ENCODE measurements at regions not wholly inside any gene's neighbourhood (a gene's known extent, or its start where the extent isn't known, plus 50 kb on each side); places are given as distances from the start of the nearest gene placed in this dataset.

- H3K4me3 ChIP-seq (ENCODE audit: control insufficient read depth, low read depth, low read length): no peak overlapping the region
- no peak for DNase-seq (ENCODE audit: low read depth)
- no peak for TF ChIP-seq CTCF (IDR thresholded peaks at IDR 0.05; ENCODE audit: control insufficient read depth, insufficient read depth, low read depth, low read length, missing control alignments)
These were observed 121.6 kb upstream of the SMURF2 start for GRCh38 chr17:64783556-64784352.

GRCh38 chr17:64783031-64783461 is 120.9 kb upstream of the SMURF2 start:
- no peak for DNase-seq (ENCODE audit: low read depth)
- no peak overlapping the region for H3K4me3 ChIP-seq (ENCODE audit: control insufficient read depth, low read depth, low read length)
- no peak for TF ChIP-seq CTCF (IDR thresholded peaks at IDR 0.05; ENCODE audit: control insufficient read depth, insufficient read depth, low read depth, low read length, missing control alignments)

- TF ChIP-seq CTCF (IDR thresholded peaks at IDR 0.05; ENCODE audit: control insufficient read depth, insufficient read depth, low read depth, low read length, missing control alignments): no peak
- no peak for DNase-seq (ENCODE audit: low read depth)
- no peak overlapping the region for H3K4me3 ChIP-seq (ENCODE audit: control insufficient read depth, low read depth, low read length)
These were observed 119.9 kb upstream of the SMURF2 start for GRCh38 chr17:64781810-64782555.

GRCh38 chr17:64781014-64781756 is 119.1 kb upstream of the SMURF2 start:
- no peak overlapping the region for H3K4me3 ChIP-seq (ENCODE audit: control insufficient read depth, low read depth, low read length)
- no peak for DNase-seq (ENCODE audit: low read depth)

DNA sequence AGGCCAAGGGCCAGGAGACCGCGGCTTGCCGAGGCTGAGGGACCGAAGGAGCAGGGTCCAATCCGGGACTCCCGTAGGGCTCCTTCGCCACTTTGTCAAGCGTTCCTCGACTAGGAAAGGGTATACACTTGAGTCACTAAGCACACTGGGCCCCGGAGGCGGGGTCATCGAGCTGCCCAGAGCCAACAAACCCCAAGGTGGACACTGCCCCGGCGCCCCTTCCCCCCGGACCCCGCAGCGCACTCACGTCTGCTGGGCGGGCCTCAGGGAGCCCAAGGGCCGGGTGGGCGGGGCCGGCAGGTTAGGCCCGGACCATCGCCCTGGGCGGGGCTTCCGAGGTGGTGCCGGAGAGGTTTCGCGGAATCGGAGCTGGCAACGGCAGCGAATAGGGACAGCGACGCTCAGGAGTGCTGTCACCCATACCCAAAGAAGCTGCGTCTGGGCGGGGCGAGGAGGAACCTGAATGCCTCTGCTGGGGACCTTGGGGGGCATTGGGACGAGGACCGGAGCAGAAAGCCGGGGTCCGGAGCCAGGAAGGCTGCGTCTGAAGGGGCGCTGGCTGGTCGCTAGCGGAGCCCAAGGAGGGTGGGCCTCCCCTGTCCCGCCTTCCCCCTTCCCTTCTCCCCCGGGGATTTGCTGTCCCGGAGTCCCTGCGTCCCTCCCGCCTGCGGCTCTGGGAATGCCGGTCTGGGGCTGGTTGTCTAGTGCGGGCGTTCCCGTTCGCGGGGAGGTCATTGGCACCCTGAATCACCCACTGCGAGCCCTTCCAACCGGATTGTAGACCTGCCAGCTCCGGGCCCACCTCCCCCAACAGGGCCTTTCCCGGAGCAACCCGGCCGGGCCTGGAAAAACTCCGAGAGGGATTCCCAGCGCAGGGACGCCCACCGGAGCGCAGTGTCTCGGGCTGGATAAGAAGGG is 118.2 kb upstream of the SMURF2 start:
- no peak for DNase-seq (ENCODE audit: low read depth)
- H3K4me3 ChIP-seq (ENCODE audit: control insufficient read depth, low read depth, low read length): no peak overlapping the region
- no peak for TF ChIP-seq CTCF (IDR thresholded peaks at IDR 0.05; ENCODE audit: control insufficient read depth, insufficient read depth, low read depth, low read length, missing control alignments)

More at GRCh38 chr17:64781014-64781756, 119.1 kb upstream of the SMURF2 start:
- no peak for TF ChIP-seq CTCF (IDR thresholded peaks at IDR 0.05; ENCODE audit: control insufficient read depth, insufficient read depth, low read depth, low read length, missing control alignments)

Measured in AG09309 (cell line).